IMR-90 (cell line): ENCODE measurements at regions not wholly inside any gene's neighbourhood (a gene's known extent, or its start where the extent isn't known, plus 50 kb on each side); places are given as distances from the start of the nearest gene placed in this dataset.

Experiments
- ATAC-seq: fragments of 200-7000 bp; cut with Tn5 transposase; 2 replicates; pipeline ENCODE4 v1.9.1; 2020; ENCODE audit warnings: low read depth, mild to moderate bottlenecking, moderate library complexity
- BruUV-seq: library from RNA; stranded (reverse); fragments of 400-500 nt; replicated peaks from 2 replicates; lab custom pipeline; 2021; lab: Mats Ljungman, UMichigan
- CTCF ChIA-PET: fragments of 300-600 bp; formaldehyde crosslinking; extraction: SDS; loops from one replicate; lab custom pipeline; 2021; ENCODE audit warnings: antibody characterized with exemption; lab: Yijun Ruan, JAX
- POLR2A ChIA-PET: fragments of 300-600 bp; sonication (Branson Sonifier 250); formaldehyde crosslinking; loops from one replicate; lab custom pipeline; 2022; ENCODE audit warnings: antibody characterized with exemption; ENCODE audit not compliant: unreplicated experiment; lab: Charles Lee
- DNase-seq: peaks from one replicate; pipeline ENCODE4 v3.0.0; 2013
- H2AFZ ChIP-seq: replicated peaks from 2 replicates; pipeline ENCODE3; 2013; ENCODE audit warnings: low read length, mild to moderate bottlenecking; ENCODE audit not compliant: poor library complexity
- H2AK5ac ChIP-seq: 2 replicates; pipeline ENCODE4 v1.6.1; 2013; ENCODE audit warnings: low read depth, low read length, inconsistent platforms
- H2AK9ac ChIP-seq: replicated peaks from 2 replicates; pipeline ENCODE3; 2013; ENCODE audit warnings: mild to moderate bottlenecking, low read depth, low read length, moderate library complexity; ENCODE audit not compliant: poor library complexity
- H2BK120ac ChIP-seq: 2 replicates; pipeline ENCODE4 v1.6.1; 2013; ENCODE audit warnings: low read depth, low read length, inconsistent platforms
- H2BK15ac ChIP-seq: 3 replicates; pipeline ENCODE4 v1.6.1; 2013; ENCODE audit warnings: low read depth, low read length, inconsistent platforms
- H2BK20ac ChIP-seq: 2 replicates; pipeline ENCODE4 v1.6.1; 2013; ENCODE audit warnings: low read depth, mild to moderate bottlenecking, inconsistent platforms, low read length, moderate library complexity
- H2BK5ac ChIP-seq: 2 replicates; pipeline ENCODE4 v1.6.1; 2013; ENCODE audit warnings: mild to moderate bottlenecking, low read depth, low read length, inconsistent platforms; ENCODE audit not compliant: poor library complexity, severe bottlenecking
- H3K14ac ChIP-seq: replicated peaks from 2 replicates; pipeline ENCODE4 v1.6.1; 2013; ENCODE audit warnings: low read depth, low read length, inconsistent platforms
- H3K18ac ChIP-seq: 2 replicates; pipeline ENCODE4 v1.6.1; 2013; ENCODE audit warnings: low read depth, low read length, control low read depth
- H3K23ac ChIP-seq: 2 replicates; pipeline ENCODE4 v1.6.1; 2013; ENCODE audit warnings: low read depth, low read length, inconsistent platforms
- H3K27ac ChIP-seq: 2 replicates; pipeline ENCODE4 v1.5.1; 2013; ENCODE audit warnings: mild to moderate bottlenecking, control low read depth, low read length; ENCODE audit not compliant: insufficient read depth
- H3K27me3 ChIP-seq: 2 replicates; pipeline ENCODE4 v1.6.1; 2013; ENCODE audit warnings: low read length; ENCODE audit not compliant: control insufficient read depth, insufficient read depth
- H3K36me3 ChIP-seq: 2 replicates; pipeline ENCODE4 v1.6.1; 2013; ENCODE audit warnings: low read length, mixed read lengths; ENCODE audit not compliant: control insufficient read depth, insufficient read depth
- H3K4ac ChIP-seq: 2 replicates; pipeline ENCODE4 v1.6.1; 2013; ENCODE audit warnings: low read depth, low read length, inconsistent platforms
- H3K4me1 ChIP-seq: 2 replicates; pipeline ENCODE4 v1.6.1; 2013; ENCODE audit warnings: low read length, mixed read lengths; ENCODE audit not compliant: control insufficient read depth, insufficient read depth
- H3K4me2 ChIP-seq: 2 replicates; pipeline ENCODE4 v1.6.1; 2013; ENCODE audit warnings: low read depth, mild to moderate bottlenecking, control low read depth, low read length, moderate library complexity
- H3K4me3 ChIP-seq: 2 replicates; pipeline ENCODE4 v1.5.1; 2013; ENCODE audit warnings: low read depth, mild to moderate bottlenecking, control low read depth, low read length, moderate library complexity; ENCODE audit not compliant: insufficient read depth
- H3K56ac ChIP-seq: 2 replicates; pipeline ENCODE4 v1.6.1; 2013; ENCODE audit warnings: low read length, inconsistent platforms; ENCODE audit not compliant: insufficient read depth; ENCODE audit errors: extremely low read depth
- H3K79me1 ChIP-seq, 2 experiments: 2 replicates each; pipeline ENCODE4 v1.6.1; 2013; ENCODE audit warnings: low read length in 2 of 2, inconsistent platforms in 1 of 2, low read depth in 1 of 2
- H3K9ac ChIP-seq: 2 replicates; pipeline ENCODE4 v1.6.1; 2013; ENCODE audit warnings: low read depth, low read length, control low read depth
- H3K9me1 ChIP-seq: 2 replicates; pipeline ENCODE4 v1.6.1; 2013; ENCODE audit warnings: low read length, inconsistent platforms; ENCODE audit not compliant: insufficient read depth
- H3K9me3 ChIP-seq: 2 replicates; pipeline ENCODE4 v1.6.1; 2013; ENCODE audit warnings: low read length; ENCODE audit not compliant: control insufficient read depth, insufficient read depth
- H4K20me1 ChIP-seq: 2 replicates; pipeline ENCODE4 v1.6.1; 2013; ENCODE audit warnings: low read length, inconsistent platforms; ENCODE audit not compliant: insufficient read depth
- H4K5ac ChIP-seq: 2 replicates; pipeline ENCODE4 v1.6.1; 2013; ENCODE audit warnings: mild to moderate bottlenecking, low read depth, low read length, control low read depth
- H4K8ac ChIP-seq, 2 experiments: 2 replicates each; pipeline ENCODE4 v1.6.1; 2013; ENCODE audit warnings: low read depth in 2 of 2, low read length in 2 of 2, control low read depth in 1 of 2, inconsistent platforms in 1 of 2
- H4K91ac ChIP-seq: 2 replicates; pipeline ENCODE4 v1.6.1; 2013; ENCODE audit warnings: low read depth, low read length, inconsistent platforms; ENCODE audit not compliant: insufficient read depth
- BHLHE40 ChIP-seq: fragments of 150-350 bp; IDR thresholded peaks from 2 replicates; pipeline ENCODE4 v1.6.1; 2016; ENCODE audit warnings: mild to moderate bottlenecking, low read depth, low read length
- CEBPB ChIP-seq: IDR thresholded peaks from 2 replicates; pipeline ENCODE4 v1.6.1; 2012; ENCODE audit warnings: low read depth, low read length, improper control_type of control experiment
- CTCF ChIP-seq: conservative IDR thresholded peaks from 2 replicates; pipeline ENCODE4 v1.5.1; 2012; ENCODE audit warnings: mild to moderate bottlenecking, low read depth, low read length, improper control_type of control experiment
- ELK1 ChIP-seq: fragments of 150-350 bp; IDR thresholded peaks from 2 replicates; pipeline ENCODE4 v1.6.1; 2016; ENCODE audit warnings: low read depth, mild to moderate bottlenecking, low read length, moderate library complexity, borderline replicate concordance
- FOS ChIP-seq: fragments of 150-350 bp; IDR thresholded peaks from 2 replicates; pipeline ENCODE4 v1.6.1; 2016; ENCODE audit warnings: low read depth, low read length
- MAFK ChIP-seq: IDR thresholded peaks from 2 replicates; pipeline ENCODE4 v1.6.1; 2012; ENCODE audit warnings: low read depth, low read length, improper control_type of control experiment
- MAZ ChIP-seq: IDR thresholded peaks from 2 replicates; pipeline ENCODE4 v1.6.1; 2012; ENCODE audit warnings: low read depth, mild to moderate bottlenecking, low read length, improper control_type of control experiment, moderate library complexity, borderline replicate concordance
- MXI1 ChIP-seq: IDR thresholded peaks from 2 replicates; pipeline ENCODE4 v1.6.1; 2012; ENCODE audit warnings: low read depth, mild to moderate bottlenecking, low read length, moderate library complexity, borderline replicate concordance
- NFE2L2 ChIP-seq: fragments of 150-350 bp; IDR thresholded peaks from 2 replicates; pipeline ENCODE4 v1.6.1; 2016; ENCODE audit warnings: low read depth, mild to moderate bottlenecking, low read length
- POLR2A ChIP-seq: IDR thresholded peaks from 2 replicates; pipeline ENCODE4 v1.6.1; 2012; ENCODE audit warnings: mild to moderate bottlenecking, low read depth, low read length
- RAD21 ChIP-seq: IDR thresholded peaks from 2 replicates; pipeline ENCODE4 v1.6.1; 2012; ENCODE audit warnings: low read length, improper control_type of control experiment
- RFX5 ChIP-seq: IDR thresholded peaks from 2 replicates; pipeline ENCODE4 v1.8.0; 2012; ENCODE audit warnings: low read depth, mild to moderate bottlenecking, low read length, moderate library complexity
- SMC3 ChIP-seq: fragments of 150-350 bp; IDR thresholded peaks from 2 replicates; pipeline ENCODE4 v1.6.1; 2016; ENCODE audit warnings: low read depth, mild to moderate bottlenecking, antibody characterized with exemption, low read length, moderate library complexity
- USF2 ChIP-seq: fragments of 150-350 bp; IDR thresholded peaks from 2 replicates; pipeline ENCODE4 v1.6.1; 2017; ENCODE audit warnings: mild to moderate bottlenecking, antibody characterized with exemption, low read length, low read depth
- WGBS, 2 experiments: methylation state at CpG; one replicate each; pipeline versions ENCODE4 v1.1.5 to v1.1.7; 2013; ENCODE audit warnings: missing lambda C conversion rate in 2 of 2; ENCODE audit not compliant: insufficient read length in 1 of 2; ENCODE audit errors: extremely low coverage in 2 of 2; 5-methylcytosine and 5-hydroxymethylcytosine counted together
- dilution Hi-C: fragments of 300-500 bp; cut with HindIII; formaldehyde crosslinking; loops from one replicate; pipeline ENCODE4 v1.14.3; 2018; ENCODE audit warnings: low sequenced_read_pairs; ENCODE audit not compliant: unreplicated experiment
- in situ Hi-C: fragments of 300-500 bp; cut with MboI; formaldehyde crosslinking; loops from 3 replicates; pipeline ENCODE4 v1.14.3; 2019; ENCODE audit warnings: low sequenced_read_pairs, inconsistent platforms, mixed read lengths
- intact Hi-C: fragments of 100-400 bp; cut with micrococcal nuclease; formaldehyde crosslinking; loops from 2 replicates; pipeline ENCODE4 v1.10.0; 2022

- Histone ChIP-seq H2BK5ac (no peak overlapping the region), H2AFZ (no peak overlapping the region), H3K18ac (peak overlapping the region; percentile 20), H3K4me2 (no peak overlapping the region), H3K9me3 (no peaks in the 10 kb centered on the region), H2BK120ac (peak overlapping the region; percentile 68; the same call in 1 of the 2 replicates), H4K91ac (0 out of 2 replicates have a peak overlapping the region, but pooled peaks have one; percentile 4), H3K4me3 (no peak overlapping the region), H3K79me1 (peaks cover 0 to 7% of the 10 kb centered on the region in 2 experiments; a peak in 2 of 4 replicates), H2AK5ac (peak overlapping the region; percentile 89), H4K5ac (no peak overlapping the region; the same call in 1 of the 2 replicates), H3K27ac (no peak overlapping the region), H2BK15ac (peak overlapping the region; percentile 27; the same call in 1 of the 3 replicates), H3K27me3 (no peaks in the 10 kb centered on the region), H3K4ac (peak overlapping the region; percentile 51), H3K36me3 (no peaks in the 10 kb centered on the region), H2BK20ac (peak overlapping the region; percentile 43; the same call in 1 of the 2 replicates), H3K23ac (no peak overlapping the region), H3K9me1 (peaks cover 13% of the 10 kb centered on the region), H3K56ac (no peak overlapping the region), H2AK9ac (no peak overlapping the region), H4K20me1 (no peaks in the 10 kb centered on the region), H3K14ac (no peak overlapping the region), H3K4me1 (peaks cover 10% of the 10 kb centered on the region), H3K9ac (no peak overlapping the region), H4K8ac (peak overlapping the region in 1 of 2 experiments; percentile 49; a peak in 1 of 4 replicates)
- intact Hi-C loops (no loop called here), dilution Hi-C loops (no loop called here), in situ Hi-C loops (no loop called here)
- CTCF ChIA-PET, result interaction anchor here (0.6 to 0.9 kb wide), 3 partner anchors 23 to 205 kb away, joined by 3 read pairs; no protein-coding TSS in a partner anchor
- BruUV-seq, result no TSS peak
- ATAC-seq (no peak), DNase-seq (no peak)
- WGBS, 2 experiments, result 80% methylated on average over 1 of the region's 4 CpGs; no CpG with 5 or more reads in 1 of the 2 experiments
- TF ChIP-seq POLR2A (no peak), MAFK (no peak), ELK1 (no peak), SMC3 (no peak), RAD21 (no peak), CTCF (no peak), RFX5 (no peak), MAZ (no peak), USF2 (no peak), CEBPB (no peak), NFE2L2 (no peak), BHLHE40 (no peak), FOS (no peak), MXI1 (no peak)
- POLR2A ChIA-PET, result no interaction called here
Measured at GRCh38 chr2:39490586-39490985, 53.5 kb upstream of the MAP4K3 start.
